HUES48 (cell line): ENCODE measurements at regions not wholly inside any gene's neighbourhood (a gene's known extent, or its start where the extent isn't known, plus 50 kb on each side); places are given as distances from the start of the nearest gene placed in this dataset.

Experiments used
- H3K27ac ChIP-seq: one replicate; pipeline ENCODE4 v1.7.0; 2013; ENCODE audit warnings: low read depth, low read length, inconsistent platforms
- H3K27me3 ChIP-seq: 2 replicates; pipeline ENCODE4 v1.6.1; 2013; ENCODE audit warnings: mild to moderate bottlenecking, low read length; ENCODE audit not compliant: control insufficient read depth, insufficient read depth
- H3K36me3 ChIP-seq: 2 replicates; pipeline ENCODE4 v1.6.1; 2013; ENCODE audit warnings: low read length; ENCODE audit not compliant: control insufficient read depth, insufficient read depth
- H3K4me1 ChIP-seq: 2 replicates; pipeline ENCODE4 v1.6.1; 2013; ENCODE audit warnings: mild to moderate bottlenecking, low read length; ENCODE audit not compliant: control insufficient read depth, insufficient read depth
- H3K4me3 ChIP-seq: 2 replicates; pipeline ENCODE4 v1.5.1; 2013; ENCODE audit warnings: mild to moderate bottlenecking, low read depth, low read length
- H3K9ac ChIP-seq: 2 replicates; pipeline ENCODE4 v1.6.1; 2013; ENCODE audit warnings: mild to moderate bottlenecking, low read depth, low read length, moderate library complexity
- H3K9me3 ChIP-seq: 2 replicates; pipeline ENCODE4 v1.6.1; 2013; ENCODE audit warnings: low read length; ENCODE audit not compliant: control insufficient read depth, insufficient read depth

- Histone ChIP-seq H3K27me3 (no peaks in the 10 kb centered on the region), H3K9ac (no peak overlapping the region), H3K9me3 (peaks cover 8% of the 10 kb centered on the region)
These were observed 1048.4 kb downstream of the BRD1 start for GRCh38 chr22:48779211-48779643.

GRCh38 chr22:48778308-48779195 lies 1049.1 kb downstream of the BRD1 start:
- peaks cover 8% of the 10 kb centered on the region for H3K9me3 ChIP-seq
- H3K27ac ChIP-seq, result no peak overlapping the region
- H3K4me3 ChIP-seq, result no peak overlapping the region
- H3K9ac ChIP-seq, result no peak overlapping the region
- H3K27me3 ChIP-seq, result no peaks in the 10 kb centered on the region
- H3K4me1 ChIP-seq, result peaks cover 12% of the 10 kb centered on the region
- no peaks in the 10 kb centered on the region for H3K36me3 ChIP-seq

More at GRCh38 chr22:48779211-48779643, 1048.4 kb downstream of the BRD1 start:
- Histone ChIP-seq H3K4me1 (peaks cover 12% of the 10 kb centered on the region), H3K4me3 (no peak overlapping the region), H3K27ac (no peak overlapping the region), H3K36me3 (no peaks in the 10 kb centered on the region)

DNA sequence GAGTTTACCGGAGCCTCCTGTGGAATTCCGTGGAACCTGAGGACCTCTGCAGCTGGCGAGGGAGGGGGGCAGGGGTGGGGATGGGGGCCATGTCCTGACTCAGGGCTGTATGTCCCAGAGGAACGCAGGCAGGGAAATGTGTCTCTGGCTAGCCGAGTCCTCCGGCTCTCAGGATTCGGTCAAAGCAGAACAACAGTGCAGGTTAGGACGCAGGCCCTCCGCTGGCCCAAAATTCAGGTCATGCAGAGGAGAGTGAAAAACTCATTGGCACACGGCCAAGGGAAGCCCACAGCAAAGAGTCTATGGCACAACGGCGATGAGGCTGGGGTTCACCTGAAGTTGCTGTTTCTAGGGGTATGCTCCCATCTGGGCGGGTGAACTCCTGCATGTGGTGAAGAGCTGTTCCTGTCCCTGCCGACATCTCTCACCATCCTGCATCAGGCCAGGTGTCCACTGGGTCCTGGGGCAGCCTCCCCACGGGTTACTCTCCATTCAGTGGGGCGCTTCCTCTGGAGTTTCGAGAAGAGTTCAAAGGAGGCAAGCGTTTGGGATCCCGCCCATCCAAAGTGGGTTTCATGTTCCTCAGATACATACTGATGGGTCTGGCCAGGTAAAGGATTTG lies 1055.3 kb downstream of the BRD1 start:
- no peaks in the 10 kb centered on the region for H3K27me3 ChIP-seq
- H3K4me1 ChIP-seq, result no peaks in the 10 kb centered on the region
- no peak overlapping the region for H3K27ac ChIP-seq
- H3K9ac ChIP-seq, result no peak overlapping the region
- no peaks in the 10 kb centered on the region for H3K36me3 ChIP-seq
- H3K4me3 ChIP-seq, result no peak overlapping the region
- H3K9me3 ChIP-seq, result peaks cover 6% of the 10 kb centered on the region; the same call in 1 of the 2 replicates

GRCh38 chr22:48765595-48765994 lies 1062.1 kb downstream of the BRD1 start:
- H3K4me3 ChIP-seq, result no peak overlapping the region

GRCh38 chr22:48761546-48761945 lies 1066.1 kb downstream of the BRD1 start:
- Histone ChIP-seq H3K4me1 (no peaks in the 10 kb centered on the region), H3K9ac (no peak overlapping the region), H3K27me3 (no peaks in the 10 kb centered on the region), H3K36me3 (no peaks in the 10 kb centered on the region), H3K4me3 (no peak overlapping the region), H3K27ac (no peak overlapping the region), H3K9me3 (no peaks in the 10 kb centered on the region)

More at GRCh38 chr22:48765595-48765994, 1062.1 kb downstream of the BRD1 start:
- H3K36me3 ChIP-seq, result no peaks in the 10 kb centered on the region
- H3K27ac ChIP-seq, result no peak overlapping the region
- H3K4me1 ChIP-seq, result no peaks in the 10 kb centered on the region
- 0 out of 2 replicates have a peak, but pooled peaks cover 4% of the 10 kb centered on the region for H3K9me3 ChIP-seq
- no peak overlapping the region for H3K9ac ChIP-seq
- H3K27me3 ChIP-seq, result no peaks in the 10 kb centered on the region

- Histone ChIP-seq H3K9me3 (no peaks in the 10 kb centered on the region), H3K4me3 (no peak overlapping the region), H3K36me3 (no peaks in the 10 kb centered on the region), H3K9ac (no peak overlapping the region), H3K4me1 (no peaks in the 10 kb centered on the region), H3K27ac (no peak overlapping the region), H3K27me3 (no peaks in the 10 kb centered on the region)
These were observed 1066.9 kb downstream of the BRD1 start for GRCh38 chr22:48760481-48761390.

GRCh38 chr22:48758881-48759875 lies 1068.5 kb downstream of the BRD1 start:
- H3K27me3 ChIP-seq, result no peaks in the 10 kb centered on the region
- no peak overlapping the region for H3K9ac ChIP-seq
- no peak overlapping the region for H3K27ac ChIP-seq
- H3K9me3 ChIP-seq, result no peaks in the 10 kb centered on the region
- no peak overlapping the region for H3K4me3 ChIP-seq
- no peaks in the 10 kb centered on the region for H3K36me3 ChIP-seq
- no peaks in the 10 kb centered on the region for H3K4me1 ChIP-seq

- Histone ChIP-seq H3K27me3 (no peaks in the 10 kb centered on the region), H3K9ac (no peak overlapping the region), H3K4me3 (no peak overlapping the region), H3K4me1 (no peaks in the 10 kb centered on the region), H3K27ac (no peak overlapping the region), H3K9me3 (no peaks in the 10 kb centered on the region), H3K36me3 (no peaks in the 10 kb centered on the region)
These were observed 1069.6 kb downstream of the BRD1 start for GRCh38 chr22:48757985-48758561.

DNA sequence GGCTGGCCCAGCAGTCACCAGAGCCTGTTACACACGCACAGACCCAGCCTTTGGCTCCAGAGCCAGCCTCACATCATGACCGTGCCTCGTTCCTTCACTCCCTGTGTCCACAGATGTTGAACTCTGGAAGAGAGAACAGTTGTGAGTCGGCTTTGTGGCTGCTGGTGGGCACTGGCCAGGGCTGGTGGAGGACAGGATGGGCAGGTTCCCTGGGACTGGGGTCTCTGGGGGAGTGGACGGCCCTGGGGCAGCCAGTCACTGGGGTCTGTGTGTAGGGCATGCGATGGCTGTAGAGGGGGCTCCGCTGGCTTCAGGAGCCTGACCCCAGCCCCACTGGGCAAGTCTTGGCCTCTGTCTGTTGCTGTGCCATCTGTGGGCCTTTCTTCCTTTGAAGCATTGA lies 1070.1 kb downstream of the BRD1 start:
- H3K4me3 ChIP-seq, result no peak overlapping the region
- no peak overlapping the region for H3K9ac ChIP-seq
- H3K36me3 ChIP-seq, result no peaks in the 10 kb centered on the region
- no peak overlapping the region for H3K27ac ChIP-seq
- H3K9me3 ChIP-seq, result no peaks in the 10 kb centered on the region
- no peaks in the 10 kb centered on the region for H3K27me3 ChIP-seq
- H3K4me1 ChIP-seq, result no peaks in the 10 kb centered on the region
